GM18907 (cell line): ENCODE measurements at regions not wholly inside any gene's neighbourhood (a gene's known extent, or its start where the extent isn't known, plus 50 kb on each side); places are given as distances from the start of the nearest gene placed in this dataset.

ENCODE experiments used
- ATAC-seq: cut with Tn5 transposase; IDR thresholded peaks from one replicate; pipeline ENCODE4 v1.9.1; 2021; ENCODE audit warnings: mild to moderate bottlenecking, moderate library complexity; ENCODE audit not compliant: unreplicated experiment

GRCh38 chr4:156019246-156019645 lies 65.6 kb upstream of the CTSO start:
- no peak for ATAC-seq

- ATAC-seq = no peak
These were observed 64.7 kb upstream of the CTSO start for GRCh38 chr4:156018383-156018782.

GRCh38 chr4:156015781-156016180 lies 62.1 kb upstream of the CTSO start:
- ATAC-seq = no peak

GRCh38 chr4:156006192-156006591 lies 52.5 kb upstream of the CTSO start:
- ATAC-seq = no peak
